ENCODE measurements at regions not wholly inside any gene's neighbourhood (a gene's known extent, or its start where the extent isn't known, plus 50 kb on each side); places are given as distances from the start of the nearest gene placed in this dataset.

DNA sequence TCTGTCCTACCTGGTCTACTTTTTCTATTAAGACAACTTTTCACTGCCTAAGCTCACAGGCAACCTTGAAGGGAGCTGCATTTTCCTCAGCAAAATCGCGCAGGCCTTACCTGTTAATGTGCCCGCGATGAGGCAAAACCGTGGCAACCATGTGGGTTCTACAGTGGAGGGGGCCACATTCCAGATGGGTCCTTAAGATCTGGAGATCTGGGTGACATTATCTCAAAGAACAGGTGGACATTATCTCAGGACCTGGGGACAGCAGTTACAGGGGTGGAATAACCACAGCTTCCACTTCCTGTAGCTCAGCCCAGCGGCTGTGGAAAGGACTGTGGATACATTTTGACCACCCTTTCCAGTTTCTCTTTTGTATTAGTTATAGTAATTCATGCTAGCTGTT is 112.8 kb upstream of the PTCH1 start:
- TF ChIP-seq, protein P1, sequence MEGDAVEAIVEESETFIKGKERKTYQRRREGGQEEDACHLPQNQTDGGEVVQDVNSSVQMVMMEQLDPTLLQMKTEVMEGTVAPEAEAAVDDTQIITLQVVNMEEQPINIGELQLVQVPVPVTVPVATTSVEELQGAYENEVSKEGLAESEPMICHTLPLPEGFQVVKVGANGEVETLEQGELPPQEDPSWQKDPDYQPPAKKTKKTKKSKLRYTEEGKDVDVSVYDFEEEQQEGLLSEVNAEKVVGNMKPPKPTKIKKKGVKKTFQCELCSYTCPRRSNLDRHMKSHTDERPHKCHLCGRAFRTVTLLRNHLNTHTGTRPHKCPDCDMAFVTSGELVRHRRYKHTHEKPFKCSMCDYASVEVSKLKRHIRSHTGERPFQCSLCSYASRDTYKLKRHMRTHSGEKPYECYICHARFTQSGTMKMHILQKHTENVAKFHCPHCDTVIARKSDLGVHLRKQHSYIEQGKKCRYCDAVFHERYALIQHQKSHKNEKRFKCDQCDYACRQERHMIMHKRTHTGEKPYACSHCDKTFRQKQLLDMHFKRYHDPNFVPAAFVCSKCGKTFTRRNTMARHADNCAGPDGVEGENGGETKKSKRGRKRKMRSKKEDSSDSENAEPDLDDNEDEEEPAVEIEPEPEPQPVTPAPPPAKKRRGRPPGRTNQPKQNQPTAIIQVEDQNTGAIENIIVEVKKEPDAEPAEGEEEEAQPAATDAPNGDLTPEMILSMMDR (IDR thresholded peaks at IDR 0.05; ENCODE audit: poor library complexity) = no peak
- TF ChIP-seq EZH2 (IDR thresholded peaks at IDR 0.05; ENCODE audit: borderline replicate concordance) = no peak
